SW480 (cell line): ENCODE measurements at regions not wholly inside any gene's neighbourhood (a gene's known extent, or its start where the extent isn't known, plus 50 kb on each side); places are given as distances from the start of the nearest gene placed in this dataset.
A peak's percentile ranks its signal among the peaks of the same experiment; 100 is the strongest.
"Not testable (repeated sequence)": the region's sequence is repeated elsewhere in the genome, so short reads cannot be mapped to it uniquely, and the experiment has no call there.

Experiments
- DNase-seq: peaks from one replicate; pipeline ENCODE4 v3.0.0-alpha.2; 2016; ENCODE audit warnings: low spot score

DNA sequence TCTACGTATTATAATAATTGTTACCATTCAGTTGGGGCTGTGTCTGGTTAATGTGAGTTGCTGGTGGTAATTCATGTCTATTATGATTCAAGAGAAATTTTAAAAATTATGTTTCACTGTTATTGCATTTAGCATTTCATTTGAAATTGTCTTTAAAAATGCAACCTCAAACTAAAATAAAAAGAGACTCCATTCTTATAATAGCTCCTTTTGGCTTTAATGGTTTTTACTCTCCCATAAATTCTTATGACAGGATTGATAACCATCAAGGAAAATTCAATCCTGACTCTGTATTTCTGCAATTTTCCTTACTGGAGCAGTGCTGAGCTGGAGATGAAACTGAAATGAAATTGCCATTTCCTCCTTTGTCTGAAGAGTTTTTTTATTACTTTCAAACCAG lies 262.7 kb downstream of the REEP3 start:
- no peak for DNase-seq

DNA sequence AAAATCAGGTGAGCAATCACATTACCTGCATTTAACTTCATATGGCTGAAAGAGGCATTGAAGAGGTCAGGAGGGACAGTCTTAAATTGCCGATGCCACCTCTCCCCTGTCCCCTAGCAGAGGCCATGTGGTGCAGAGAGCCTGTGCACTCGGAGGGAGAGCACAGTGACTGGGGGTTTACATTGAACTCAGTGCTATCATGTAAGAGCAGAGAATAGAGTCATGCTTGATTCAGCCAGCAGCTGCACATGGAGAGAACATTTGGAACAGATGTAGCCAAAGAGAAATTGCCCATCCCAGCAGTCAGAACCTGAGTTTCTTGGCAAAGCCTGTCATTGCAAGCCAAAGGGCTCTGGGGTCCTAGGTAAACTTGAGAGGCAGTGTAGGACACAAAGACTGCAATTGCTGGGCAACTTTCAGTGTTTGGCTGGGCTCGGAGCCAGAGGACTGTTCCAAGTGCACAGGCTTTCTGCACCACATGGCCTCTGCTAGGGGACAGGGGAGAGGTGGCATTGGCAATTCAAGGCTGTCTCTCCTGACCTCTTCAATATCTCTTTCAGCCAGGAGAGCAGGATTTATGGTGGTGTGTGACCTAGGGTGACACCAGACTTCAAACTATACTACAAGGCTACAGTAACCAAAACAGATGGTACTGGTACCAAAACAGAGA lies 267.1 kb downstream of the REEP3 start:
- DNase-seq: no peak

DNA sequence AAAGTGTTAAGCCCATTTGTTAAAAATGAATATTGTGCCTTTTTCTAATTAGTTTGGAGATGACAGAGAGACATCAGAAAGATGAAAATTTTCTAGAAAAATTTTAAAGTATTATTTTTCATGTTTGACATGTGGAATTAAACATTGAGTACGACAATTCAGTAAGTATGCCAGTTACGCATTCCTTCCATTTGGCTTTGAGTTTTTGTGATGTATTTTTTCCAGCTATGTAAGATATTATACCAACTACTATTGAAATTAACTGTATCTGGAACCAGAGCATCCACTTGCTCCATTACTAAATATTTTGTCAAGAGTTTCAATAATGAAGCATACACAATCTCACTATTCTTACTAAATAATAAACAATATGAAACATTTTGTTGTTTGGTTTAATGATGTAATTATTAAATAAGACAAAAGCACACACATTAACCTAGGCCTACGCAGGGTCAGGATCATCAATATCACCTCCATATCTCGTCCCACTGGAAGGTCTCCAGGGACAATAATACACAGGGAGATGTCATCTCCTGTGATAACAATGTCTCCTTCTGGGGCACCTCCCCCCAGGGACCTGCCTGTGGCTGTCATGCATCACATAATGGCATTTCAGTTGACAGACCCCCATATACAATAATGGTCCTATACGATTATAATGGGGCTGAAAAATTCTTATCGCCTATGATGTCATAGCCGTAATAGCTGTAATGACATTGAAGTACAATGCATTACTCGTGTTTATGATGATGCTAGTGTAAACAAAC lies 274.1 kb downstream of the REEP3 start:
- DNase-seq: no peak

DNA sequence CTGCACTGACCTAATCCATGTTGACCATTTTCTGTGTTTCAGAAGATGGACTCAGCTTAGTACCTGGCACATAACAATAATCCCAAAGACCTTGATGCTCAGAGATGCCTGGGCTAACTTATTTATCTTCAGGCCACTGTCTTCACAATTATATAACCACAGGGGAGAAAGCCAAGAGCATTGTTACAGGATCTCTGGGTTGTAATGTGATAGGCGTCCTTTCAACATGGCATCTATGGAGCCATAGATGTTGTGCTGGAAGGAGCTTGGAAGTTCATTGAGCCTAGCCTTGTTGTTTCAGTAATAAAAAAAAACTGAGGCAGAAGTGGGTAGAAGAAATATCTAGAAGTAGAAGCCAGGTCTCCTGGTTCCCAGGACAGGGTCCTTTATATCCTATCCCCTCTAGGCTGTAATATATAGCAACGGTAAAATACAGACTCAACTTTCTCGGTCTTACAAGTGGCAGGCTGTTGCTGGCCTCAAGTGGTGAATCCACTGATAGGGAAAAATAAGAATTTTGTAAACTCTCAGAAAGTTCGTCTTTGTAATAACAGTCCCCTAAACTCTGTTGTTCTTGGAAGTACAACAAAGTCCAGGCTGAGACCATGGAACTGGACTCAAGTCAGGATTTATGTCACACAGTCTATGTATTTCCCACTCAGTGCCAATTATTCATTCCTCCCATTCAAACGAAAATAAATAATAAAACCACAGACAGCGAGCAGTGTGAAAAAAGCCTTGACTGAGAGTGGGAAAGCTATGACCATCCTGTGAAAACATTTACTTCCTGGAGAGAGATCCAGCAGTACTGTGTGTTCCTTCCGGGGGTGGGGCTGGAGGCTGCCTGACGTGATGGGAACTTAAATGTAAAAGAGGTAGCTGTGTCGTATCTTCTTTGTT lies 277.6 kb downstream of the REEP3 start:
- DNase-seq: peak; percentile 37

DNA sequence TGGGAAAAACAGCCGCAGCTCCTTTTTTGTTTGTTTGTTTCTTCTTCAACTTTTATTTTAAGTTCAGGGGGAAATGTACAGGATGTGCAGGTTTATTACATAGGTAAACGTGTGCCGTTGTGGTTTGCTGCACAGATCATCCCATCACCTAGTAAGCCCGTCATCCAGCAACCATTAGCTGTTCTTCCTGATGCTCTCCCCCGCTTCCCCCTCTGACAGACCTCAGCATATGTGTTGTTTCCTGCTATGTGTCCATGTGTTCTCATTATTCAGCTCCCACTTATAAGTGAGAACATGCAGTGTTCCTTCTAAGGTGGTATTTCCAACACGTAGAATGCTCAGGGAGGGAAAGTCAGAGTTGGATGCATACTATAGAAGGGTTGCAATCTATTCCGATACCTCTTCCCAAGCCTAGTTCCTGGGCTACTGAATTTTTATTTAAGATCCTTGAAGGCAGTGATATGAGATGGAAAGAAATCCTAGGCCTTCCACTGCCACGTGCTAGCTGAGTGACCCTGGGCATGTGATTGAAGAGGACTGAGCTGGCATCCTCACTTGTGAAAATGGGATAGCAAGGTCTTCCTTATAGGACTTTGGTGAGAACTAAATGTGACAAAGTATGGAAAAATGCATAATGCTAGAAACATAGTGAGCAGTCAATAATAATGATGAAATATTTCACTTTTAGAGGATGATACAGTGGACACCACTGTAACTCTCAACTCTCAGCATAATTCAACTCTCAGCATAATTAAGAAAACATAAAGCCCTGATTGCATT lies 278.5 kb downstream of the REEP3 start:
- DNase-seq: no peak

DNA sequence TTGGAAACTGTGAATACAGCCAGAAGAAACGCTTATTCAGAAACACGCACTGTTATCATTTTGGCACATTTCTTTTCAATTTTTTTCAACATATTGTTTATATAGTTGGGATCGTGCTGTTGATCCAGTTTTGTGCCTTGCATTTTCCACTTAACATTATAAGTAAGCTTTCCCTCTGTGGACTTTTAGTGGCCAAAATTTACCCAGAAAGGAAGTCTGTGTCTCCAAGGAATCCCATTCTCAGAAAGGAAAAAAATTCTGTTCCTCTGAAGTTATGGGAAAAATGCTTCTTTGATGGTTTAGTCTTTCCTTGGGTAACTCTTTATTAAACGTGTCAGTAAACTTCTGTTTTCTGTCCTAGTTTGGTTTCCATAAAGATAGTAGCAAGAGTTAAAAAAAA lies 280.0 kb downstream of the REEP3 start:
- no peak for DNase-seq

DNA sequence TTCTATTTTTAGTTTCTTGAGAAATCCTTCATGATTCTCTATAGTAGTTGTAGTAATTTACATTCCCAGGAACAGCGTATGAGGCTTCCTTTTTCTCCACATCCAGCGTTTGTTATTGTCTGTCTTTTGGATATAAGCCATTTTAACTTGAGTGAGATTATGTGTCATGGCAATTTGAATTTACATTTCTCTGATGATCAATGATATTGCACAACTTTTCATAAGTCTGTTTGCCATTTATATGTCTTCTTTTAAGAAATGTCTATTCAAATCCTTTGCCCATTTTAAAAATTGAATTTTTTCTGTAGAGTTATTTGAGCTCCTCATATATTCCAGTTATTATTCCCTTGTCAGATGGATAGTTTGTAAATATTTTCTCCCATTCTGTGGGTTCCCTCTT lies 285.1 kb downstream of the REEP3 start:
- no peak for DNase-seq

DNA sequence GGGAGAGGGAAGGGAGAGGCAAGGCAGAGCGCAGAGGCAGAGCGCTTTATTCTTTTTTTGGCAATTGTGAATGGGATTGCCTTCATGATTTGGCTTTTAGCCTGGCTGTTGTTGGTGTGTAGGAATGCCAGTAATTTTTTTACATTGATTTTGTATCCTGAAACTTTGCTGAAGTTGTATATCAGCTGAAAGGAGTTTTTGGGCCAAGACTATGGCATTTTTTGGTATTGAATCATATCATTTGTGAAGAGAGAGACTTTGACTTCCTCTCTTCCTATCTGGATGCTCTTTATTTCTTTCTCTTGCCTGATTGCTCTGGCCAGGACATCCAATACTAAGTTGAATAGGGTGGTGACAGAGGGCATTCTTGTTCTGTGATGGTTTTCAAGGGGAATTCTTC lies 291.3 kb downstream of the REEP3 start:
- DNase-seq: no peak

DNA sequence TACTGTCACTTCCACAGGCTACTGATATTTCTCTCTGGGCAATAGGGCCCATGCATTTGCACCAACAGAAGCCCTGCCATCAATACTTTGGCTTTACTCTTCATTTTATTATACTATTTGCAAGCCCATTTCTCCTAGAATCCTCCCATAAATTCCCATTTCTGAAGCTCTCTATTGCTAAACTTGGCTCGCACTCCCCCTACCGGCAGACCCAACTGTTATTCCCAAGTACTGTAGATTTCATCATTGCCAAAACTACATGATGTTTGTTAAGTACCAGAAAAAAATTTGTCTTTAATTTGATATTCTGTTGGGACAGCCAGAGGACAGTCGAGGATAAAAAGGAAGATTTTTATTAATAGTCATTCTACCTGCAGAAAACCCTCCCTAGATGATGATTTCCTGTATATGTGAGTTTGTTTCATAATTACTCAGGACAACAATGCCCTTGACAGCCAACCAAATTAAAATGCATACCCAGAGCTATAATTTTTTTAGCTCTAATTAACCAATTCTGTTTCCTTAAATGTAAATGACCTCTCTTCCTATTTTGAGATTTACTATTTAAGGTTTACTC lies 298.6 kb downstream of the REEP3 start:
- DNase-seq: peak; percentile 36

DNA sequence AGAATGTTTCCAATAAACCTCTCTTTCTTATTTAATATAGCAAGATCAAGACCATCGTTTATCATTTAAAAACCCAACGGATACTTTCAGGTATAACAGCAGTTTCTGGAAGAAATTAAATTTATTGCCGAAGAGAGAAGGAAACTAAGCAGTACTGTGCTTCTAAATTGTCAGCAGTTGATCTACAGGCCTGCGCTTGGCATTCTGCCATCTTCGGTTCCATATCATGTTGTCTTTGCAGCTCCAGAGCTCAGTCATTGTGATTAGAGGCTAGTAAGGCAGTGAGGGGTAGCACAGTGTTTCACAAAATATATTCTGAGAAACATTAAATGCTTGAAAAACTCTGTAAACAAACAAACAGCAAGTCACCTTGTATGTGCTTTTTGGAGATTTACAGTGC lies 301.3 kb downstream of the REEP3 start:
- no peak for DNase-seq

DNA sequence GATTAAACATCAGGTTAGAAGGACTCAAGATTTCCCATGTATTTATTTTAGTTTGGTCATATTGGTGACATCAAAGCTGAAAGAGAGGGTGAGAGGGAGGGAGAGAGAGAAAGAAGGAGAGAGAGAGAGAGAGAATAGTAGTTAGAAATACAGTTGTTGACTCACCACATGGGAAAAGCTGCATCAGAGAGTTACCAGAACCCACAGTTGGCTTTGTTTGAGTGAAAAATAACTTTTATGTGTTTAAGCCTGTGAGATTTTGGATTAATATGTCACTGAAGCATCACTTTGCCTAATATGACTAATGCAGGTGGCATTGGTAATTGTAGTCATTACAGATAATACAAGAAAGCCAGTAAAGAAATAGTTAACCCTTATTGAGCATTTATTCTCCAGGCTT lies 303.9 kb downstream of the REEP3 start:
- DNase-seq: no peak

DNA sequence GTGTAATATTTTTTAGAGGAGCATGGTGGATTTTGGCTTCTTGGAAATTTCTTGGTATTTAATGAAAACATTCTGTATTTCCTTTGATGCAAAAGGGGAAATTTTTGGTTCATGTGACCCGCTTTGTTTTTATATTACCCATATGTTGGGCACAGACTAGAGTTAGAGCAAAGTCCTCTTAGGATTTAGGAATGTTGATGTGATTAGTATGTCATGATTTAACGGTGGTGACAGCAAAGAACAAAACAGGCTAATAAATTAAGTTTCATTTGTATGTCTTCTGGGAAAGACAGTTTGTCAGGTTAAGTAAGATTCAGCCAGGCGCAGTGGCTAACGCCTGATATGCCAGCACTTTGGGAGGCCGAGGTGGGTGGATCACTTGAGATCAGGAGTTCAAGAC lies 304.6 kb downstream of the REEP3 start:
- no peak for DNase-seq

DNA sequence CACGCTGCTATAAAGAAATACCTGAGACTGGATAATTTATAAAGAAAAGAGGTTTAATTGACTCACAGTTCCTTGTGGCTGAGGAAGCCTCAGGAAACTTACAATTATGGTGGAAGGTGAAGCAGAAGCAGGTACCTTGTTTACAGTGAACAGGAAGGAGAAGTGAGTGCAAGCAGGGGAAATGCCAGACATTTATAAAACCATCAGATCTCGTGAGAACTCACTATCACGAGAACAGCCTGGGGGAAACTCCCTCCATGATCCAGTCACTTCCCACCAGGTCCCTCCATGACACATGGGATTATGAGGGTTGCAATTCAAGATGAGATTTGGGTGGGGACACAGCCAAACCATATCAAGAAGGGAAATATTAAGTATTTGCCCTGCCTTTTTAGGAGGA lies 305.8 kb downstream of the REEP3 start:
- DNase-seq: not testable (repeated sequence)

DNA sequence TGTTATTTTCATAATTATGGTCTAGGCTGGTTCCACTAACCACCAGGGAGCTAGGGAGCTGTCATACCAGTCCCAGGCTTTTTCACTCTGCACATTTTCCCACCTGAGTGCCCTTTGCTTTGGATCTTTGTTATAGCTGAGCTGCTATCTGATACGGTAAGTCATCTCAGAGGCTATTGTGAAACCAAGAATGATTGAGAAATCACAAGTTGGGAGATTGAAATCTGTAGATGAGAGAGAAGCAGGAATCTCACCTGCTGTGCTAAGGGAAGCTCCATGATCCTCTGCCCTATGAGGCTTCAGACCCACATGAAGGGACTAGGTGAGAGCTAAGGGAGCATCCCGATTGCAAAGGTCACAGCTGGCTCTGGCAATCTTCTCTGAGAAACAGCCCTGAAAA lies 307.8 kb downstream of the REEP3 start:
- no peak for DNase-seq

DNA sequence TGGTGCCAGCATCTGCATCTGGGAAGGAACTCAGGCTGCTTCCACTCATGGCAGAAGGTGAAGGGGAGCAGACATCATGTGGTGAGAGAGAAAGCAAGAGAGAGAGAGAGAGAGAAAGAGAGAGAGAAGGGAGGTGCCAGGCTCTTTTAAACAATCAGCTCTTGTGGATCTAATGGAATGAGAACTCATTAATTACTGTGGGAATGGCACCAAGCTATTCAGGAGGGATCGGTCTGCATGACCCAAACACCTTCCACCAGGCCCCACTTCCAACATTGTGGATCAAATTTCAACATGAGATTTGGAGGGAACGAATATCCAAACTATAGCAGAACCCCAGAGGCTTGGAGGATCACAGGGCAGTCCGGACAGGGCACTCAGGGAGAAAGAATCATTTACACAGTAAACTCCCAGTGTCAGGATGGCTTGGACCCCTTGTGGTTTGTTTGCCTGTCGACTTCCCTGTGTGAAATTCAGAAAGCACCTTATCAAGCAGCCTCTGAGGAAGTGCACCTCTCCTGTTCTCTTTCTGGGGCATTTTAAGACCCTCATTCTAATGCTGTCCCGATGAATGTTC lies 308.5 kb downstream of the REEP3 start:
- no peak for DNase-seq

DNA sequence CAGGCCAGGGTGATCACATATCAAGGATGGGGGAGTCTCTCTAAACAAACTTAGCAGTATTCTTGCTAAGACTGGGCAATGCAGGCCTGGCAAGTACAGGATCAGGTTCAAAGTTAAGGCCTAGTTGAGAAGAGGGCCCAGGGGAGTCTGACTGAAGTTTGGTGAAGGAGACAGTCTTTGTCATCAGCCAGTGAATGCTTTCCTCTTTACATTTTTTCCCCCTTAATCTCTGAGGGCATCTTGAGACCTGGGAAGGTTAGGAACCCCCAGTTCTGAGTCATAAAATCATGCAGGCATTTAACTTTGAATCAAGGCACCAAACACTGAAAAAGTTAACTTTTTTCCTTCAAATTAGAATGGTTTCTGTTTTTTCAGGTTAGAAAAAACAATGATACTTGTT lies 311.5 kb downstream of the REEP3 start:
- DNase-seq: no peak

DNA sequence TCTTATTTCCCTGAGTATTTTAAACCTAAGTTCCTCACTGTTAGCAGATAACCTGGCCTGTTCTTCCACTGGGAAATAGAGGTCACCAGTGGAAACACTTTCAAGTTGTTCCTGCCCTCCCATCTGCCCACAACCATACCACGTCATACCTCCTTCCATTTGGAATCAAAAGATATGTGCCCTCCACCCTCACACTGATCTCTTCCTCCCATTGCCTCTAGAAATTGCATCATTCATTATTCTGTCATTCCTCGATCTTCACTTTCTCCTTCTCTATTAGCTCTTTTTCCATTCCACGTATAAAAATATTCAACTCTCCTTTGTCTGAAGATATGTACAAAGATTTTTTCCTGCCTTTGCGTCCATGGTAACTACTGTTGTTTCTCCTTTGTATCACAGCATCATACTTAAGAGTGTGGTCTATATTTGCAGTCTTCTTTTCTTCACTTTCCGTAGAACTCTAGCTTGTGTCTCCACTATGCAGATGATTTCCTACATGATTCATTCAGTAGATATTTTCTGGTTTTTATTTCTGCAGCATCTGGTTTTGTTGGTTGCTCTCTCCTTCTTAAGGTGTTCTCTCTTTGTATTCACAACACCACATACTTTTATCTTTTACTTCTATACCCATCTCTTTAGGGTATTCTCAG lies 312.3 kb downstream of the REEP3 start:
- DNase-seq: no peak

DNA sequence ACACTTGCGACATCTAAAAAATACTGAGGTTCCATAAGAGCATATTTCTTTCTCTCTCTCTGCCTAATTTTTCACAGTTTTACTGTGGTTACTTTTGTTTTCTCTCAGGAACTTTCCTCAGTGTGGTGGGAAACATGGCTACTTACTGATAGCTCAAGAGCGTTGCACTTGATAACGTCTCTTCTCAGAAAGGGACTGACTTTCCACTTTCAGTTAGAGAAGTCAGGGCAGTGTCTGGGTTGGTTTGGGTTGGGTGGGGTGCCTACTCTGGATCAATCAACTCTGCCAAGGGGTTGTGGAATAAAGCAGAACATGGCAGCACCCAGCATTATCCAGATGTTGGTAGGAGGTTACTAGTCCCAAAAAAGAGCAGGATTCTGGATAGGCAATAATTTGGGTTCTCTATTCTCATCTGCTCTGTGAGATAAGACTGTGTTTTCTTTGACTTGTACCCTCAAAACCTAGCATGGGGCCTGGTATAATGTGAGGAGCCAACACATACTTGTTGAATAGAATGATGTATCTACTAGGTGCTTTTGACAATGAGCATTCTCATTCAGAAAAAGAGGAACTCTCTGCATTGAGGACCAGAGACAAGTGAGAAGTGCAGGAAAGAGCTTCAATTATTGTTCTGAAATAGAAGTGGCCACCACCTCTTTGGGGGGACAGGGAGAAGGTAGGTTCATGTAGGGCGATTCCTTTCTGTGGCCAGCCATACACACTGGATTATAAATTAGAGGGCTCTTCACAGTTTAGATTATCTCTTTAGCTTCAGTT lies 315.7 kb downstream of the REEP3 start:
- no peak for DNase-seq

DNA sequence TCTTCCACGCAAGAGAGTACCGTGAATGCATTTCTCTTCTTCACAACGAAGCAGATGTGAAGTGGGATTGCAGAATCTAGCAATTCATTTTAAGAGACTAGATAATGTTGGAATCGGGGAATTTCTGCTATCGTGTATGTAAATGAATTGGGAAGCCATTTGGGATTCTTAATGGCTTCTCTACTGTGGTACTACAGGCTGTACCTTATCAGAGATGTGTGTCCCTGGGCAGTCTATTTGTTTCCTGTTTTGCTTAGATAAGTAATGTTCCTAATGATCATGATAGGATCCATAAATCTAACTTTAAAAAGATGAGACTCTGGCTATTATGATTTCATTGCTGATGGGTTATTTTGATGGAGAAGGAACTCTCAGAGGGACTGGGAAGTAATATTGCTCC lies 320.6 kb downstream of the REEP3 start:
- no peak for DNase-seq

DNA sequence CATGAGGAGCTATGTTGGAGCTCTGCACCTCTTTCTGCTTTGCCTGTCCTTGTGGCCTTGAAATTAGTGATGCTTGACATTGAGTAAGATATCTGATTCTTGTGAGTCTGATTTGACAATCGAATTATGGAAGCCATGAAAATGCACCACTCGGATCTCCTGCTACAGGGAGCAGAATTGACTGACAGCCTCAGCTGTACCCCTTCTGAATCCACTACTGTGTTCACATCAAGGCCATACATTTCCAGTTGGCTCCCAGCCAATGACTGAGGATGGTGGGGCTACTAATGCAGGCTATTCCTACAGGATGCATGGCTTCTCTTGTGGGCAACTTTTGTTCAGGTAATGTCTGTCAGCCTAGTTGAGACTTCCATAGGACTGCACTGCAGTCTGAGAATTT lies 321.9 kb downstream of the REEP3 start:
- DNase-seq: no peak
